ENCODE measurements at regions not wholly inside any gene's neighbourhood (a gene's known extent, or its start where the extent isn't known, plus 50 kb on each side); places are given as distances from the start of the nearest gene placed in this dataset.
"Not testable (repeated sequence)": the region's sequence is repeated elsewhere in the genome, so short reads cannot be mapped to it uniquely, and the experiment has no call there.

GRCh38 chr6:8941577-8941976 lies 506.2 kb upstream of the SLC35B3 start:
- DNase-seq, result no peak

GRCh38 chr6:8940356-8940755 lies 505.0 kb upstream of the SLC35B3 start:
- peak; percentile 57 for DNase-seq

- peak; percentile 86 for DNase-seq
Observed at GRCh38 chr6:8939615-8940014, 504.3 kb upstream of the SLC35B3 start.

GRCh38 chr6:8934318-8934717 lies 499.0 kb upstream of the SLC35B3 start:
- no peak for DNase-seq

- no peak for DNase-seq
Observed at GRCh38 chr6:8930009-8930408, 494.7 kb upstream of the SLC35B3 start.

GRCh38 chr6:8920244-8920643 lies 484.9 kb upstream of the SLC35B3 start:
- not testable (repeated sequence) for DNase-seq

- DNase-seq, result no peak
Observed at GRCh38 chr6:8918196-8918595, 482.9 kb upstream of the SLC35B3 start.

GRCh38 chr6:8914700-8915099 lies 479.4 kb upstream of the SLC35B3 start:
- no peak for DNase-seq

- DNase-seq, result no peak
Observed at GRCh38 chr6:8908638-8909037, 473.3 kb upstream of the SLC35B3 start.

- no peak for DNase-seq
Observed at GRCh38 chr6:8906699-8907098, 471.4 kb upstream of the SLC35B3 start.

GRCh38 chr6:8905757-8906156 lies 470.4 kb upstream of the SLC35B3 start:
- no peak for DNase-seq

- no peak for DNase-seq
Observed at GRCh38 chr6:8904754-8905153, 469.4 kb upstream of the SLC35B3 start.

- peak; percentile 44 for DNase-seq
Observed at GRCh38 chr6:8900056-8900455, 464.7 kb upstream of the SLC35B3 start.

GRCh38 chr6:8889514-8889913 lies 454.2 kb upstream of the SLC35B3 start:
- DNase-seq, result no peak

- no peak for DNase-seq
Observed at GRCh38 chr6:8888468-8888867, 453.1 kb upstream of the SLC35B3 start.

- DNase-seq, result no peak
Observed at GRCh38 chr6:8881663-8882062, 446.3 kb upstream of the SLC35B3 start.

- DNase-seq, result no peak
Observed at GRCh38 chr6:8879334-8879733, 444.0 kb upstream of the SLC35B3 start.

- DNase-seq, result no peak
Observed at GRCh38 chr6:8875986-8876385, 440.6 kb upstream of the SLC35B3 start.

GRCh38 chr6:8872589-8872988 lies 437.2 kb upstream of the SLC35B3 start:
- DNase-seq, result no peak

- no peak for DNase-seq
Observed at GRCh38 chr6:8865451-8865850, 430.1 kb upstream of the SLC35B3 start.

- DNase-seq, result no peak
Observed at GRCh38 chr6:8860671-8861070, 425.3 kb upstream of the SLC35B3 start.

- DNase-seq, result no peak
Observed at GRCh38 chr6:8859501-8859900, 424.2 kb upstream of the SLC35B3 start.

GRCh38 chr6:8858854-8859331 lies 423.5 kb upstream of the SLC35B3 start:
- no peak for DNase-seq

GRCh38 chr6:8857160-8857559 lies 421.8 kb upstream of the SLC35B3 start:
- DNase-seq, result no peak

GRCh38 chr6:8855411-8855810 lies 420.1 kb upstream of the SLC35B3 start:
- no peak for DNase-seq

- DNase-seq, result no peak
Observed at GRCh38 chr6:8852332-8852731, 417.0 kb upstream of the SLC35B3 start.
